DND-41 (cell line): ENCODE measurements at regions not wholly inside any gene's neighbourhood (a gene's known extent, or its start where the extent isn't known, plus 50 kb on each side); places are given as distances from the start of the nearest gene placed in this dataset.
A peak's percentile ranks its signal among the peaks of the same experiment; 100 is the strongest.

Experiments
- ATAC-seq: fragments of 200-7000 bp; cut with Tn5 transposase; 3 replicates; pipeline ENCODE4 v1.9.1; 2021; ENCODE audit warnings: low read depth; ENCODE audit not compliant: insufficient read depth
- DNase-seq: peaks from one replicate; pipeline ENCODE4 v3.0.0-alpha.2; 2020
- H2AFZ ChIP-seq: 2 replicates; pipeline ENCODE4 v1.6.0; 2012; ENCODE audit warnings: low read depth, low read length
- H3K27ac ChIP-seq: 2 replicates; pipeline ENCODE4 v1.5.1; 2012; ENCODE audit warnings: low read length, inconsistent platforms
- H3K27me3 ChIP-seq: fragments of 200-600 bp; sonication (generic); 2 replicates; pipeline ENCODE4 v1.6.0; 2012; ENCODE audit warnings: low read length, mild to moderate bottlenecking, inconsistent platforms; ENCODE audit not compliant: insufficient read depth, poor library complexity
- H3K36me3 ChIP-seq: 2 replicates; pipeline ENCODE4 v1.5.1; 2012; ENCODE audit warnings: low read length, inconsistent platforms; ENCODE audit not compliant: insufficient read depth
- H3K4me1 ChIP-seq: 2 replicates; pipeline ENCODE4 v1.5.1; 2012; ENCODE audit warnings: mild to moderate bottlenecking, low read length; ENCODE audit not compliant: insufficient read depth
- H3K4me2 ChIP-seq: 2 replicates; pipeline ENCODE4 v1.6.0; 2012; ENCODE audit warnings: mild to moderate bottlenecking, moderate library complexity, low read length, inconsistent platforms; ENCODE audit not compliant: insufficient read depth
- H3K4me3 ChIP-seq, 2 experiments: fragments of 200-600 bp in 1 of 2; shearing (Covaris generic) in 1 of 2; 2 replicates each; pipeline ENCODE4 v1.5.1; 2012 to 2016; ENCODE audit warnings: inconsistent platforms in 2 of 2, low read length in 2 of 2, mild to moderate bottlenecking in 2 of 2, low read depth in 1 of 2, moderate library complexity in 1 of 2
- H3K79me2 ChIP-seq: 2 replicates; pipeline ENCODE4 v1.6.0; 2012; ENCODE audit warnings: low read length, inconsistent platforms; ENCODE audit not compliant: insufficient read depth
- H3K9ac ChIP-seq: 2 replicates; pipeline ENCODE4 v1.6.0; 2012; ENCODE audit warnings: low read depth, mild to moderate bottlenecking, inconsistent platforms, low read length, moderate library complexity
- H3K9me3 ChIP-seq: 2 replicates; pipeline ENCODE4 v1.5.1; 2012; ENCODE audit warnings: low read length, moderate library complexity, mild to moderate bottlenecking, inconsistent platforms; ENCODE audit not compliant: insufficient read depth, severe bottlenecking
- H4K20me1 ChIP-seq: 2 replicates; pipeline ENCODE4 v1.6.0; 2012; ENCODE audit warnings: low read length; ENCODE audit not compliant: insufficient read depth
- CTCF ChIP-seq: IDR thresholded peaks from 2 replicates; pipeline ENCODE4 v1.5.1; 2012; ENCODE audit warnings: borderline replicate concordance, low read length, moderate library complexity, mild to moderate bottlenecking; ENCODE audit not compliant: poor library complexity, severe bottlenecking; ENCODE audit errors: extremely low read depth
- EZH2 ChIP-seq: IDR thresholded peaks from 3 replicates; pipeline ENCODE4 v1.6.1; 2012; ENCODE audit warnings: borderline replicate concordance, low read depth, mild to moderate bottlenecking, moderate library complexity, low read length, inconsistent platforms; ENCODE audit not compliant: severe bottlenecking

GRCh38 chr11:43558556-43559127 lies 121.9 kb upstream of the HSD17B12 start:
- DNase-seq: no peak

GRCh38 chr11:43561832-43562231 lies 118.7 kb upstream of the HSD17B12 start:
- H3K4me3 ChIP-seq: no peak overlapping the region
- no peaks in the 10 kb centered on the region for H3K79me2 ChIP-seq
- H3K4me2 ChIP-seq: no peak overlapping the region
- H3K4me1 ChIP-seq: no peaks in the 10 kb centered on the region
- H3K9me3 ChIP-seq: no peaks in the 10 kb centered on the region
- no peak overlapping the region for H3K27ac ChIP-seq
- DNase-seq (no peak), ATAC-seq (no peak)
- H4K20me1 ChIP-seq: no peaks in the 10 kb centered on the region
- no peak for TF ChIP-seq EZH2
- no peak for TF ChIP-seq CTCF
- no peak overlapping the region for H2AFZ ChIP-seq
- H3K36me3 ChIP-seq: no peaks in the 10 kb centered on the region
- H3K9ac ChIP-seq: no peak overlapping the region
- peaks cover 7% of the 10 kb centered on the region for H3K27me3 ChIP-seq

More at GRCh38 chr11:43558556-43559127, 121.9 kb upstream of the HSD17B12 start:
- Histone ChIP-seq H3K4me3 (no peak overlapping the region), H4K20me1 (no peaks in the 10 kb centered on the region), H3K27me3 (peaks cover 10% of the 10 kb centered on the region), H3K4me1 (peaks cover under 1% of the 10 kb centered on the region; the same call in 1 of the 2 replicates), H3K27ac (no peak overlapping the region), H3K9ac (no peak overlapping the region), H3K36me3 (no peaks in the 10 kb centered on the region), H2AFZ (no peak overlapping the region), H3K9me3 (no peaks in the 10 kb centered on the region), H3K79me2 (no peaks in the 10 kb centered on the region), H3K4me2 (no peak overlapping the region)
- no peak for ATAC-seq
- no peak for TF ChIP-seq CTCF
- no peak for TF ChIP-seq EZH2

GRCh38 chr11:43567396-43567975 lies 113.1 kb upstream of the HSD17B12 start:
- Histone ChIP-seq H3K9me3 (no peaks in the 10 kb centered on the region), H3K36me3 (no peaks in the 10 kb centered on the region), H2AFZ (no peak overlapping the region), H3K4me3 (no peak overlapping the region), H3K27me3 (no peaks in the 10 kb centered on the region), H4K20me1 (no peaks in the 10 kb centered on the region), H3K9ac (no peak overlapping the region), H3K4me2 (no peak overlapping the region), H3K4me1 (no peaks in the 10 kb centered on the region), H3K27ac (no peak overlapping the region), H3K79me2 (no peaks in the 10 kb centered on the region)
- ATAC-seq (peak; percentile 87), DNase-seq (peak; percentile 24)
- TF ChIP-seq CTCF (peak; percentile 80), EZH2 (no peak)
